Myocyte (in vitro differentiated cells): ENCODE measurements at regions not wholly inside any gene's neighbourhood (a gene's known extent, or its start where the extent isn't known, plus 50 kb on each side); places are given as distances from the start of the nearest gene placed in this dataset.
"Not testable (repeated sequence)": the region's sequence is repeated elsewhere in the genome, so short reads cannot be mapped to it uniquely, and the experiment has no call there.

Experiments
- DNase-seq: peaks from one replicate; pipeline ENCODE4 v3.0.0-alpha.2; 2012; ENCODE audit warnings: low read depth

DNA sequence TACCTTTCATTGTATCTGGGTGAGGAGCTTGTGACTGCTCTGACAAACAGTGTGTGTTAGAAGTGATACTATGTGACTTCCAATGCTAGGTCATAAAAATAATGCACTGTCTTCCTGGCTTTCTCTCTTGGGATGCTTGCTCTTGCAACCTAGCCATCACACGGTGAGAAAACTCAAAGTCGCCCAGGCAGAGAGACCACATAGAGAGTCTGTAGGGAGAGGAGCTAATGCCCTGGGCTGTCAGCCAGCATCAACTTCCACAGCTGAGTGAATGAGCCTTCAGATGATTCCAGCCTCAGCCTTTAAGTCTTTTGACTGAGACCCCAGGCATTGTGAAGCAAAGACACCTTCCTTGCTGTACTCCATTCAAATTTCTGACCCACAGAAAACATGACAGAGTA, 220.6 kb upstream of the SGO1 start:
- DNase-seq, result no peak

DNA sequence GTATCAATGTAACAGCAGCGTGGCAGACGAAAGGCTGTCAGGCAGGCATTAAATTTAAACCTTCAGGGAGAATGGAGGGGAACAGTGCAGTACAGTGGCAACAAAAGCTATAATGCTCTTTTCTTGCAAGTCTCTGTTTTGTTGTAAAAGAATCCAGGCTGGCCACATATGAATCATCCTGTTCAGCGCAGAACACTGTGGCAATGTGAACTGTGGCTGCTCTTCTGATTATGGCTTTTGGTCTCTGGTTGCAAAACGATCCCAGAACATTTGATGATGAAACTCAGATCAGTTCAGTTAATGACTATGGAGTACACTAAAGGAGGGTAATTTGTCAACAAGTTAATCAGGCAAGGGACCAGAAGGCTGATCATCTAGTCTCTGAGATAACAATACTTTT, 219.7 kb upstream of the SGO1 start:
- peak; percentile 25 for DNase-seq

DNA sequence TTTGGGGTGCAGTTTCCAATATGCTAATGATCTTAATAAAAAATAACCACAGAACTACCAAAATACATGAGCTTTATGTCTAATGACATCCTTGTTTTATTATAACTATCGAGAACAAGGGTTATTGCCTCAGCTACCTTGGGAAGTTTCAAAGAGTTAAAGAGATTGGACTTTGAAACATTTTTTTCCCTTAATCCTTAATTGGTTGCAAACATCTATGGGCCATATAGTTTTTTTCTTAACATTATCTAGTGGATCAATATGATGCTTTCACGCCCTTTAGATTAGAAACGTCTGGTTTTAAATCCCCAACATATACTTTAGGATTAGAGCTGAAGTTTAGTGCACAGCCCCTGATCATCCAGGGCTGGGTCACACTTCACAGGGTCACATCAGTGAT, 219.2 kb upstream of the SGO1 start:
- DNase-seq, result no peak

DNA sequence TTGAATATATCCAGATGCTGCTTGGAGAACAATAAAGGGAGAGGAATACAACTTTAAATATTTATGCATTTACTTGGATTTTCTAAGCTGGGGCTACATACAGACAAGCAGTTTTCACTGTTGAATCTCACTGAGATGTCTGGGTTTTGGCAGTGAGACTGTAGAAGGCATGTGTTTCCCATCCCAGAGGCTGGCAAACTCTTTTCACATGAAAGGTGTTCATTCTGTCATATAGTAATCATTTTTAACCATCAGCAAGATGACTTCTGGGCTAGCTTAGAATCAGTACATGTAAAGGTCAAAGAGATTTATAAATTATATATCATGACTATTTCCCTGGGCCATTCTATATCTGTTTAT, 218.7 kb upstream of the SGO1 start:
- DNase-seq, result no peak

DNA sequence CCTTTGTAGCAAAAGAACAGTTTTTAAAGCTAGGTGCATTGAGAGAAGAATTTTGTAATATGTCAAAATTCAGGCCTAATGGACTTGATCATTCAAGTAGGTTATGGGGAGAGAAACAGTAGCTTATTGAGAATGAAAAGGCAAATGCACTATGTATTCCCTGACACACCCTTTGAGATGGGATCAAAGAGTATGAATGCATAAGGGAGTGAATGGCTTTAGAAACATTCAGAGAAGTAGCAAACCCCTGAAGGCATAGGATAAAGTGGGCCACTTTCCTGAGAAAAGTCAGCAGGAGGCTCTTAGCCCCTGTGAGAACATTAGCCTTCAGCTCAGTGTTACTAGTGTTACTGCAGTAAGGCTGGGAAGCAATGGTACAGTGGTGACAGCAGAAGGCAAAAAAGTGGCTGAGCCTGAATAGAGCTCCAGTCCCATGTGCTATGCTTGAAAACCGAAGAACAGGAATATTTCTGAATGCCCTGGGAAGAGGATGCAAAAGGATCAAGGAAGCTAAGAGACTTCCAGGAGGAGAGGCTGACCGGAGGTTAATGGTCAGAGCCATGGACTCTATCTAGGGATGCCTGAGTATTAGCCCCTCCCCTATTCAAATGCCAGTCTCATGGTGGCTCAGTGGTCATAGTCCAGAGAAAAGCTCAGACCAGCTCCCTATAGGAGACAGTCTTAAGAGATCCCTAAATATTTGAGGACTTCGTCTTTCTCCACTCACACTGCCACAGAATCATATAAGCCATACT, 218.2 kb upstream of the SGO1 start:
- no peak for DNase-seq

DNA sequence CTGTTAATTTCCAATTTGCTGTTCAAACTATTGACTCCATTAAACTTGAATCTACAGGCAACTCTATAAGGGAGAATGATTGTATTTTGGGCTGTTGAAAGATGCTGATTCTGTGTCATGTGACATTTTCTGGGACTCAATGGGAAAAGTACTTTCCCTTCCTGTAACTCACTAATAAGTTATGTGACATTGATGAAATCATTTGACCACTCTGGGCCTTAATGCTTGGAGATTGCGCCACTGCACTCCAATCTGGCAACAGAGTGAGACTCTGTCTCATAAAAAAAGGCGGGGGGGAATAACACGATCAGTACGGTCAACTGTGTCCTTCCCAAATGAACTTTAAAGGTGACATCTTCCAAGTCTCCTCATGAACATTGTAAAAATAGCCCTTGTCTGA, 215.2 kb upstream of the SGO1 start:
- DNase-seq, result no peak

DNA sequence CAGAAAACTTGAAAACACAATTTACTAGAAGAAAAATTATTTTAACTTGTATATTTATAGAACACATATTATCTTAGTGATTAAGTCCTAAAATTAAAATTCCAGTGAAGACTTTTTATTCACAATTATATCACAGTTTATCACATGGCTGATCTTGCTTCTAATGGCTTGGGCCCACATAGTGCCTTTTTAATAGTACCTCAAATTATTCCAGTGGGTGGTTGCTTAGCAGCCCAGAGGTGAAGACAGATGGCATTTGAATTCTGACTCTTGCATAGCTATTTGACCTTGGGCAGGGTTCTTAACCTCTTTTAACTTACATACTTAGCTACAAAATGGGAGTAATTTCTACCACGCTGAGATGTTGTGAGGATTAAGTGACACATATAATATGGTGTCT, 214.7 kb upstream of the SGO1 start:
- DNase-seq, result no peak

DNA sequence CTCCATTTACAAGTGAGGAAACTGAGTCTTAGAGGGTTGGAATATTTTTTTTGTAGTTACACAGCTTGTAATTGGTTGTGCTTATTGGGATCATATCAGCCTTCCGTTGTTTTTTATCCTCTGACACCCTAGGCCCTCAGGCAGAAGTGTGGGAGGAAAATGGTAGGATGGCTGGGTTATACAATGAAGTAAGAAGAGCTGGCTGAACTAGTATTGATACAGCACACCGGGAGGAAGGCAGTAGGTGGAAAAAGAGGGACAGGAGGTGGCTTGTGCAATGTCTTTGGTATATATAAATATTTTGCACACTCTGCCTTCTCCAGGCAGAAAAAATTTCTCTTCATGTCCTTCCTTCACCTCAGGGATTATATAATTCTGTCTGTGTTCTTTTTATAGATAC, 214.3 kb upstream of the SGO1 start:
- no peak for DNase-seq

DNA sequence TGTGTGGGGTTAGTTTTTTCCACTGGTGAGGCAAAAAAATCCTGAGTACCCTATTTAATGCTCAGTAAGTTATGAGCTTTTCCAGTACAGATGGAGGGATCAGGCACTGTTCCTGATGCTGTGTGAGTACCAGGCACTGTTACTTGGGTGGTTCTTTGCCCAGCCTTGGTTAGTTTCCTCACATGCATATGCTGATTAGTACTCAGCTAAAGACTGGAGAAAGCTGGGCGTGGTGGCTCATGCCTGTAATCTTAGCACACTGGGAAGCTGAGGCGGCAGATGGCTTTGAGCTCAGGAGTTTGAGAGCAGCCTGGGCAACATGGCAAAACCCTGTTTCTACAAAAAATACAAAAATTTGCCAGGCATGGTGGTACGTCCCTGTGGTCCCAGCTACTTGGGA, 210.3 kb upstream of the SGO1 start:
- no peak for DNase-seq

DNA sequence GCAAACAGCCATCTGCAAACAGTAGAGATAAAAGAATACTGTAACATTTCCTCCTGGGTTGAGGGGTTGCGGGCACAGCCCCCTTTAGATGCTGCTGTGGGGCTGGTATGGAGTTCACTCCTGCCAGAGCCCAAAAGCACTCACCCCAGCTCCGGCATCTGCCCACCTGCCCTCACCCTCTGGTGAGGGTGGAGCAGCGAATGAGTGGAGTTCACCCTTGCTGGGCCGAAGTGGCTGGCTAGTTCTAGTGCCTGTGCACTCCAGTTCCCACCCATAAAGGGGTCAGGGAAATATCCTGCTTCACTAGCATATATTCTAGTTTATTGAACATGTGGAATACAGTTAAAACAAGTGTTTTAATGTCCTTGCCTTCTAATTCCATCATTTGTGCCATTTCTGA, 209.7 kb upstream of the SGO1 start:
- no peak for DNase-seq

DNA sequence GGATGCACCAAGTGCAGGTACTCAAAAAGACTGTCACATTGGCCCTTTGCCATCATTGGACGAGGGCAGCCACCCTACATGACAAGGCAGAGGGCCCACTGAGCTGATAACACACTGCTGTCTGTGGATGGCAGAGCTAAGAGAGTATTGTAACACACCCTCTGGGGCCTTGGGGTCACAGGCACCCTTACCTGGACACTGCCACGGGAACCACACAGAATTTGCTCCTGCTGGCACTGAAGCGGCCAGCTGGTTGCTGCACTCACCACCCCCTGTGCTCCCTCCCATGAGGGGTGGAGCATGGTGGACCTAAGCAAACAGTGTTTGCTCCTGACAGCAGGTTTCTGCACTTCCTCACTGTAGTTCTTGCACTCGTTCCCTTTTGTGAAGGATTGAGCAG, 208.2 kb upstream of the SGO1 start:
- DNase-seq, result no peak

DNA sequence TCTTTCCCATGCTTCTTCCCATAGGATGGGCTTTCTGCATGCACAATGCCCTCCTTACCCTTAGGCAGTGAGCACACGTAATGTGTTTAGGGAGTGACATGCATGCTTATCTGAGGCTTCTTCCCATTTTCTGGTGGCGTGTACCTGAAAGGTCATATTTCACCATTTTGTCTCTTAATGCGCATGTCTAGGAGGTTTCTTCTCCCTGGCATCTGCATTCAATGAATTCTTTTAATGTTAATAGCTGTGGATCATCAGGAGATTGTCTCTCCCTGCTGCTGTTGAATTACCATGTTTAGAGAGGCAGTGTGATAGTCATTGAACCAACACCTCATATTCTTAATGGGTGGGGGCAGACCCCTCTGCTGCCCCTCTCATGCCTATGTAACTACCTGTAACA, 205.6 kb upstream of the SGO1 start:
- DNase-seq, result no peak

DNA sequence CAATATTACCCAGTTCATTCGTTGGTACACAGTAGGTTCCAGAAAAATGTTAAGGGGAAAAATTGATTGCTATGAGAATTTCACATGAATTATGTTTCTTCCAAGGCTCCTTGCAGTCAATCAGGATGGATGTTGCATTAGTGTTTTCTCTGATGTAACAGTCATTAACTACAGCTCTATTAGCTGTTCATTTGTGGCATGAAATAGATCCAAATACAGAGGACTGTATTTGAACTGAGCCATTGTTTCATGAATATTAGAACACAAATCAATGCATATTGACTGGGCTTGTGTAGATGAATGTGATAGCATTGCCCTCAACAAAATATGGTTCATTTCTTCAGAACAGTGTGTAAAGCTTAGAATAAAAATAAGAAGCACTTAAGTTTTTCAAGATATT, 203.0 kb upstream of the SGO1 start:
- DNase-seq, result no peak

DNA sequence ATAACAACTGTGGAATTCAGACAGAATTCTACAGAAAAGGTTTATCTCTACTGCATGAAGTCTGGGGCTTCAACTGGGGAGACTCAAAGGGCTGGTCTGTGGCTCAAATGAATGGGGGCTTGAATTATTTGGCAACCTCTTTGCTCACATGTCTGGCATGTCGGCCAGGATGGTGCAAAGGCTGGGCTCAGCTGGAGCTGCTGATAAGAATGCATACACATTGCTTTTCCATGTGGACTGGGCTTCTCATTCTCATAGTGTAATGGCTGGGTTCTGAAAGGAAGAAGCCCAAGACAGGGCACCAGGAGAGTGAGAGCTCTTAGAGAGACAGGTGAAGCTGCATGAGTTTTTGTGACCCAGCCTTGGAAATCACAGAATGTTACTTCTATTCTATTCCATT, 194.3 kb upstream of the SGO1 start:
- DNase-seq, result no peak

DNA sequence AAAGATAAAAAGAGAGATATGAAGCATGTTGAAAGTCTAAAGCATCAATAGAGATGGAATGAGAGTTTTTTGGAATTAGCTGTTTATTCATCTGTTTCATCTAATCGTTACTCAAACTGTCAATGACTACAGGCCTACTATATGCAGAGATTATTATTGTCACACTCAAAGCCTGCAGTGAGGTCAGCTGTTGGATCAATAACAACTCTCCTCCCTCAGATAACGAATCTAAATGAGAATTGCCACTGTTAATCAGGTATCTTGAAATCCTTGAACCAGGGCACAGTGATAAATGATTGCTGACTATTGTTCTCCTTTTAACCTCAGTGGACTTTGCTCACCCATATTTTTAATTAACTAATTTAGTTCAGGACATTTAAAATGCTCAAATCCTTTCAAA, 192.3 kb upstream of the SGO1 start:
- no peak for DNase-seq

DNA sequence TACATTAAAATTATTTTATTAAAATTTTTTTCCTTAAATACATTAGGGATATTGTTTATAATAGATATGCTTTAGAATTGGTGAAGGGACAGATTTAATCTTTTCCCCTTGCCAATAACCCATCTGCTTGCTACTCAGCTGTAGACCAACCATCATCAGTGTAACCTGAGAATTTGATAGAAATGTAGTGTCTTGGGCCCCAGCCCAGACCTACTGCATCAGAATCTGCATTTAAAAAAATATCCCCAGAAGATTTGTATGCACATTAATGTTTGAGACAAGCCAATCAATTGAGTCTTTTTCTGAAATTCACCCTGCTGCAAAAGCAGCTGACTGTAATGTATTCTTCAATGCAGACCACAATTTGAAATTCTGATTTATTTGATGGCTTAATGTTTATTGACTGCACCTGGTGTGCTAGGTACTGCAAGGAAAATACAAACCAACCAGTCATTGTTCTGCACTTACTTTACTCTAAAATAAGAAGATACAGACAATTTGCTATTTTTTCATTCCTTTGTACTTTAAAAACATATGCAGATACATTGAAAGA, 190.7 kb upstream of the SGO1 start:
- no peak for DNase-seq

DNA sequence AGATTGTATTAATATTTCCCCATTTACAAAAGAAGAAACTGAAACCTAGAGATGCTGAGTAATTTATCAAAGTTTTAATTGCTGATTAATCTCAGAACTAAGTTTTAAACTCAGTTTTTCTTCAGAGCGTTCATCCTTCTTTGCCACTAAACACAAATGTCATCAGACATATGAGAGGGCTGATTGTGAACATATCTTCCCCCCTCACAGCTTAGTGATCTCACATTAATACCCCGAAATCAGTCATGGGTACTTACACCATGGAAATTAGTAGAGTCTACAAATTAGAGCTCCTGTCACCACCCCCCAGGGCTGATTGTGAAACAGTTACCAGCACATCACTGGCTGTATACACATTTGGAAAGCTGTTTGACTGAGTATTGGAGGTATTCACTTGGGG, 189.3 kb upstream of the SGO1 start:
- no peak for DNase-seq

DNA sequence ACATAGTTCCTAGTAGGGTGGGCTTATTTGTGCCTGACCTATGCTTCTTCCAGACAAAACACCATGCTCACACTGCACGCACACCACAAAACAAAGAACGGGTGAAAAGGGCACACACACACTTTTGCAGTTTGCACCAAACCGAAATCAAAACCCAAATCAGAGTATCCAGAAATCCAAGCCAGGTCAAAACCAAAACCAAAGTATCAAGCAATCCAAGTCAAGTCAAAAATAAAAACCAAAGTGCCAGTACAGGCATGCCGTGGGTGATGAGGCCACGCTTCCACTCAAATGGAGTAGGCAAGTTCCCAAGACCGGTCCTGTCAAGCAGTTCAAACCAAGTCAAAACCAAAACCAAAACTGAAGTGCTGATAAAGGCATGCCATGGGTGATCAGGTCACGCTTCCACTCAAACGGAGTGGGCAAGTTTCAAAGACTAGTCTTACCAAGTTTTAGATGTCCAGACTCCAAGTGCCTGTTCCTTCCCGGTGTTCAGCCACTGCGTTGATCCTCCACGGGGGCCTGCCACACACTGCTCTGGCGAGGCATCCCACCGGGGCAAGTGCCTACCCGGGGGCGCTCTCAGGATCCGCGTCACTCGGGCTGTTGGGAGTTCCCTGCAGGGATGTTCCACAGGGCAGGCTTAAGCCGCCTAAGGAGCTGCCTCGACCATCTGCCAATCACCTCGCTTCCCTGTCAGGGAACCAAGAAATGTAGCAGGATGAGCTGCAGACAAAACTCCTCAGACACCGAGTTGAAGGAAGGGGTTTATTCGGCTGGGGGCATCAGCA, 184.5 kb upstream of the SGO1 start:
- not testable (repeated sequence) for DNase-seq

DNA sequence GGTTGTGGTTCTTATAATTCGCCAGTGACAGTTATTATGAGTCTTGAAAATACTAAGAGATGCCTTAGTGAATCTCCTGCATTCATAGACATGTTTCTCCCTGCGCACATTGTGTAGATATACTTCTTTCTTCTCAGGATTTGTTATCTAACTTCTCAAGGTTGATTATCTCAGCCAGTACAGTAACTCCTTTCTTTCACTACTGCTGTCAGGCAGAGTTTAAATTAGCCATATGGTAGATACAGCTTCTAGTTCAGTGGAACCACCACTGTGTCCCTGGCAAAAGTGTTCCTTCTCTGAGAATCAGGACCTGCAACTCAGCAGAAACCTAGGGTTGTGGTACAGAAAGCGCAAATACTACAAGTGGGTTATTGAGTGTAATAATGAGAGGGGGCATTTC, 175.0 kb upstream of the SGO1 start:
- DNase-seq, result no peak

DNA sequence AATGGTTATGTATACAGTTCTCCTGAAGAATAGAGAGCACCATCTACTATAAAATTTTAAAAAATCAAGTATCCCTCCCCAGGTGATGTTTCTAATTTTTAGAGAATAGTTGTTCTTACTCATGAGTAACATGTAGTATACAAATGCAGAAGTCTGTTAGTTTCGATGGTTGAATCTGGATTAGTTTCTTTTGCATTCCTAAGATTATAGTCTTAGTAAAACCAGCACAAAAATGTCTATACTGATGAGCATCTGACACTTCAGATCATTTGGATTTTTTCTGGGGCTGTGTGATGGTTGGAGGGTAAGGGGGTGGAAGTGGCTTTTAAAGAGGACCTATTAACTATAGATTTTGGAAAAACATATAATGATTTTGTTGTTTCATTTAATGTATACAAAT, 167.3 kb upstream of the SGO1 start:
- no peak for DNase-seq

DNA sequence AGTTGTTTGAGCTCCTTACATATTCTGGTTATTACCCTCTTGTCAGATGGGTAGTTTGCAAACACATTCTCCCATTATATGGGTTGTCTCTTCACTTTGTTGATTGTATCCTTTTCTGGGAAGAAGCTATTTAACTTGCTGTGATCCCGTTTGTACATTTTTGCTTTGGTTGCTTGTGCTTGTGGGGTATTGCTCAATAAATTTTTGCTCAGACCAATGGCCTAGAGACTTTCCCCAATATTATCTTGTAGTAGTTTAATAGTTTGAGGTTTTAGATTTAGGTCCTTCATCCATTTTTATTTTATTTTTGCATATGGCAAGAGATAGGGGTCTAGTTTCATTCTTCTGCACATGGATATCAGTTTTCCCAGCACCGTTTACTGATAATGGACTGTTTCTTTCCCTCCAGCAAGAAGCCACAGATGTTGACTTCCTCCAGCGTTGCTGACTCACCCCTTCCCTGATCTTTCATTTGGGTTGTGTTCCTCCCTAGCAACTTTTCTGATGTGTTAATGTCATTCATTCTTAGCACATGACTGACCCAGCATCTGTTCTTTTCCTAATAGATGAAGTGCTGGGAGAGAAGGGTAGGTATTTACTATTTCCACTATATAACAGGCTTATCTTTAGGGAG, 166.7 kb upstream of the SGO1 start:
- DNase-seq, result peak; percentile 22

DNA sequence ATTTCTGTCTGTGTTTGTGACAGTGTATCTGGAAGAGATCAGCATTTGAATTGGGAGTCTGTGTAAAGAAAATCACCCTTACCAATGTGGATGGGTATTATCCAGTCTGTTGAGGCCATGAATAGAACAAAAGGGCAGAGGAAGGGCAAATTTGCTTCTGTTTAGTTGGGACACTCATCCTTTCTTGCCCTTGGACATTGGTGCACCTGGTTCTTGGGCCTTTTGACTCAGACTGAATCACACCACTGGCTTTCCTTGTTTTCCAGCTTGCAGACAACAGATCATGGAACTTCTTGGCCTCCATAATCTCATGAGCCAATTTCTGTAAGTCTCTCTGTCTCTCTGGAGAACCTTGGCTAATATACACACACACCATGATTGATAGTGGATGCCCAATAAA, 164.4 kb upstream of the SGO1 start:
- DNase-seq, result no peak
